Vagina (tissue), 2 donors: ENCODE measurements at regions not wholly inside any gene's neighbourhood (a gene's known extent, or its start where the extent isn't known, plus 50 kb on each side); places are given as distances from the start of the nearest gene placed in this dataset.

Experiments
- CTCF ChIP-seq, 3 experiments: fragments of 450-650 bp in 2 of 3; fragments of 200-600 bp in 1 of 3; sonication (generic) in 1 of 3; IDR thresholded peaks; one replicate each; pipeline ENCODE4 v1.5.1; 2017 to 2019; ENCODE audit warnings: antibody characterized with exemption in 3 of 3, mild to moderate bottlenecking in 2 of 3, moderate library complexity in 2 of 3
- POLR2A ChIP-seq, 2 donors: fragments of 450-650 bp; IDR thresholded peaks; one replicate each; pipeline ENCODE4 v1.6.1; 2017; ENCODE audit warnings: antibody characterized with exemption in 2 of 2, mild to moderate bottlenecking in 2 of 2, moderate library complexity in 2 of 2
- POLR2AphosphoS5 ChIP-seq, 2 donors: sonication (generic); formaldehyde crosslinking; IDR thresholded peaks; one replicate each; pipeline ENCODE4 v1.9.0; 2017; ENCODE audit warnings: antibody characterized with exemption in 2 of 2, mild to moderate bottlenecking in 2 of 2, low read depth in 1 of 2; ENCODE audit not compliant: insufficient read depth in 1 of 2

- TF ChIP-seq POLR2AphosphoS5 (IDR thresholded peaks at IDR 0.05; ENCODE audit: insufficient read depth in 1 of 2, low read depth in 1 of 2): no peak
- TF ChIP-seq CTCF (IDR thresholded peaks at IDR 0.05): no peak
- no peak for TF ChIP-seq POLR2A (IDR thresholded peaks at IDR 0.05)
Measured at GRCh38 chr5:159632866-159633265, 283.4 kb upstream of the ADRA1B start.
